ENCODE measurements at regions not wholly inside any gene's neighbourhood (a gene's known extent, or its start where the extent isn't known, plus 50 kb on each side); places are given as distances from the start of the nearest gene placed in this dataset.

DNA sequence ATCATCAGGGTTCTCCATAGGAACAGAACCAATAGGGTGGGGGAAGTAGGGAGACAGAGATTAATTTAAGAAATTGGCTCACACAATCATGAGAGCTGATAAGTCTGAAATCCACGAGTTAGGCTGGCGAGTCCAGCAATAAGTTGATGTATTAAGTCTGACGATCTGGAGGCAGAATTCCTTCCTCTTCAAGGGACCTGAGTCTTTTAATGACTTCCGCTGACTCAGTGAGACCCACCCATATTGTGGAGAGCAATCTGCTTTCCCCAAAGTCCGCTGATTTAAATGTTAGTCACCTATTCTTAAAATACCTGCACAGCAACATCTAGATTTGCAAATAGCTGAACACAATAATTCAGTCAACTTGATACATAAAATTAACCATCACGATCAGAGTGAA, 97.8 kb downstream of the SPTSSA start:
- no peak for TF ChIP-seq POLR2AphosphoS5 (IDR thresholded peaks at IDR 0.05; ENCODE audit: low read depth, low read length)
- TF ChIP-seq POLR2A (IDR thresholded peaks at IDR 0.05; ENCODE audit: low read depth, low read length) = no peak

All from GM12892 (cell line).